Spinal cord (tissue), 9 donors: ENCODE measurements at regions not wholly inside any gene's neighbourhood (a gene's known extent, or its start where the extent isn't known, plus 50 kb on each side); places are given as distances from the start of the nearest gene placed in this dataset.

ENCODE experiments used
- DNase-seq, 6 donors: peaks; one replicate each; pipeline versions ENCODE4 v3.0.0 to v3.0.0-alpha.2; 2013 to 2015; ENCODE audit warnings: low spot score in 6 of 6, low read depth in 4 of 6
- H3K27ac ChIP-seq: one replicate; pipeline ENCODE4 v1.5.1; 2013; ENCODE audit warnings: low read depth, low read length, control low read depth
- H3K27me3 ChIP-seq: one replicate; pipeline ENCODE4 v1.6.1; 2013; ENCODE audit warnings: low read length; ENCODE audit not compliant: control insufficient read depth, insufficient read depth
- H3K36me3 ChIP-seq: one replicate; pipeline ENCODE4 v1.6.1; 2013; ENCODE audit warnings: low read length; ENCODE audit not compliant: control insufficient read depth, insufficient read depth
- H3K4me1 ChIP-seq: one replicate; pipeline ENCODE4 v1.6.1; 2013; ENCODE audit warnings: low read length; ENCODE audit not compliant: control insufficient read depth, insufficient read depth
- H3K4me3 ChIP-seq: one replicate; pipeline ENCODE4 v1.5.1; 2013; ENCODE audit warnings: low read depth, low read length, control low read depth
- H3K9me3 ChIP-seq: one replicate; pipeline ENCODE4 v1.6.1; 2013; ENCODE audit warnings: low read length; ENCODE audit not compliant: control insufficient read depth, insufficient read depth
- WGBS: methylation state at CpG from one replicate; pipeline ENCODE4 v1.1.5; 2013; ENCODE audit warnings: missing lambda C conversion rate; ENCODE audit not compliant: insufficient coverage; 5-methylcytosine and 5-hydroxymethylcytosine counted together
- donor health status: healthy.

DNA sequence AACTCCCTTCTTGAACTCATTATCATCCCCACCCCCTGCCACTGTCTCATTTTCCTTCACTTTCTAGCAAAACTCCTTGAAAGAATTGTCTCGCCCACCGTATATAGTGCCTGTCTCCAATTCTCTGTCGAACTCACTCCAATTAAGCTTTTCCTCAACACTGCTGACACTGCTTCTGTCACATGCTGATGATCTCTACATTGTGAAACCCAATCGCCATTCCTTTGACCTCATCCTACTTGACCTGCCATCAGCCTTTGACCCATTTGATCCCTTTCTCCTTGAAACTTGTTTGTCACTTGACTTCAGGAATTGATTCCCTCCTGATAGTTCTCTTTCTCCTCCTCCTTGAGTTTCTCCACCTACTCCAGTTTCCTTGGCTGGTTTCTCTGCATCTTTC is 54.8 kb downstream of the CCDC71L start:
- Histone ChIP-seq H3K27me3 (no peaks in the 10 kb centered on the region), H3K36me3 (no peaks in the 10 kb centered on the region), H3K4me3 (no peak overlapping the region), H3K27ac (no peak overlapping the region), H3K4me1 (no peaks in the 10 kb centered on the region), H3K9me3 (no peaks in the 10 kb centered on the region)
- 94% methylated on average over 4 of the region's 4 CpGs for WGBS
- no peak for DNase-seq

DNA sequence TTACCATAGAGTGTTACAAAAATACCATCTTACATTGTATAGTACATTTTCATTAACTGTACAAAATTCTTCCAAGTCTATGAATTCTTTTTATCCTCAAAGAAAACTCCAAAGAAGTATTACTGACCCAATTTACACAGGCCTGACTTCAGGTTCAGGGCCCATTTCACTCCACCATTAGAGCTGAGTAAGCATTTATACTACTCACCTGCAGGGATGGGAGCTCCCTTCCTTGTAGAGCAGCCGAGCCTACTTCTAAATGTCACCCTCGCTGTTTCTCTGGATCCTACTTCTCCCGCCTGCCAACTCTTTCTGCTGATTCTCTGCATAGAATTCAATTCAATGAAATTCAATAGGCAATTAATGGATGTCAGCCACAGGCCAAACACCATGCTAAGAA is 56.0 kb downstream of the CCDC71L start:
- H3K27me3 ChIP-seq: no peaks in the 10 kb centered on the region
- H3K27ac ChIP-seq: no peak overlapping the region
- no peaks in the 10 kb centered on the region for H3K9me3 ChIP-seq
- 67% methylated on average over 3 of the region's 3 CpGs for WGBS
- no peak overlapping the region for H3K4me3 ChIP-seq
- no peaks in the 10 kb centered on the region for H3K36me3 ChIP-seq
- peak in 1 of 6 donors; percentile 4 for DNase-seq
- H3K4me1 ChIP-seq: no peaks in the 10 kb centered on the region

DNA sequence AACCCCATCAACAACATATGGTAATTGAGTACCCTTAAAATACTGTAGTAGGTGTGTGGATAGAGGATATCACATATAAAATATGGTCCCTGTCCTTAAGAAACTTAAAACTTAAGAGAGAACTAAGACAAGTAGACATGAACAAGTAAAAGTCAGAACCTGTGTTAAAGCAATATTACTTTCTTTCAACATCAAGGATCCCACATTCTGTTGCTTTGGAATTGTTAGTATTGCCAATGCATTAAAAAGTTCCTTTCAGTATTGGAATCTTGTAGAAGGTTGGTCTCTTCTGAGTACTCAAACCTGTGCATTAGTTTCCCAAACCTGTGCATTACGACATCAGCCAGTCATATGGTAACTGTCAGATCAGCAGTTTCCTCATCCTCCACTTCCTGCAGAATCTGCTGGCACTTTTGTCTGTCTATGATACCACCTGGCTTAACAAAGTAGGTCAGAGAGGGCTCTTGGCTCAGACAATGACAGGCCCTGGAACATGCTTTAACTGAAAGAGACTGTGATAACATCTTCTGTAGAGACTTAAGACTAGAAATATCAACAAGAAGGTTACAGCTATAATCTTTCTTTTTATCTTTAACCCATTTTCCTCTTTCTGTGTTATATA is 56.5 kb downstream of the CCDC71L start:
- Histone ChIP-seq H3K4me3 (no peak overlapping the region), H3K4me1 (no peaks in the 10 kb centered on the region), H3K27me3 (no peaks in the 10 kb centered on the region), H3K36me3 (no peaks in the 10 kb centered on the region), H3K9me3 (no peaks in the 10 kb centered on the region), H3K27ac (no peak overlapping the region)
- no peak for DNase-seq
- 100% methylated on average over 1 of the region's 1 CpG for WGBS

DNA sequence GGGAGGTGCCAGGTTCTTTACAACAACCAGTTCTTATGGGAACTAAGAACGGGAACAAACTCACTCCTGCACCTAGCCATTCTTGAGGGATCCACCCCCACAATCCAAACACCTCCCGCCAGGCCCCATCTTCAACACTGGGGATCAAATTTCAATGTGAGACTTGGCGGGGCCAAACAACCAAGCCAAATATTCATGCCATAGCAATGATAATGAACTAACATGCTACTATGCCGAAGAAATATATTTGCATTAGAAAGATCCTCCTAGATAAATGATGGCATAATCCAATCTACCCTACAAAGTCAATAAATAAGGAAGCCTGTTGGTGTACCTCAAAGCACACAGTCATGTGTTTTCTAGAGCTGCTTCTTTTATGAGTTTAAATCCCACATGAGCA is 57.6 kb downstream of the CCDC71L start:
- no peaks in the 10 kb centered on the region for H3K9me3 ChIP-seq
- H3K4me1 ChIP-seq: no peaks in the 10 kb centered on the region
- no peaks in the 10 kb centered on the region for H3K27me3 ChIP-seq
- 100% methylated on average over 1 of the region's 4 CpGs for WGBS
- DNase-seq: no peak
- no peak overlapping the region for H3K4me3 ChIP-seq
- H3K36me3 ChIP-seq: no peaks in the 10 kb centered on the region
- H3K27ac ChIP-seq: no peak overlapping the region

DNA sequence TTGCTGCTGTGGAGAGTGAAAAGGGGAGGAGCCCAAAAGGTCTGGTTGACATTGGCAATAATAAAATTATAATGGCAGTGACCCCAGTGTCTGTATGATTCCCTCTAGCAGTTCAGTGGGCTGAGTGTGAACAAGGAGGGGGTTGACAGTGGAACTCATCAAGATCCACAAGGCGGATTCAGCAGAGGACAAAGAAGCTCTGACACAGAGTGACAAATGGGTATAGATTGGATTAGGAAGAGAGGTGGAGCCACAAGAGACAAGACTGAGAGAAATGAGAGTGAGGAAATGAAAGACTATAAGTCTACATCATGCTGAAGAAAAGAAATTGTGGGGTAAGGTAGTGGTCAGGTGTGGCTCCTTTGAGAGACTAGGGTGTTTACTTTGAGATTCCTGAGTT is 58.9 kb downstream of the CCDC71L start:
- Histone ChIP-seq H3K4me1 (no peaks in the 10 kb centered on the region), H3K27ac (no peak overlapping the region), H3K9me3 (no peaks in the 10 kb centered on the region), H3K27me3 (no peaks in the 10 kb centered on the region), H3K4me3 (no peak overlapping the region), H3K36me3 (no peaks in the 10 kb centered on the region)
- 55% methylated on average over 1 of the region's 1 CpG for WGBS
- no peak for DNase-seq

DNA sequence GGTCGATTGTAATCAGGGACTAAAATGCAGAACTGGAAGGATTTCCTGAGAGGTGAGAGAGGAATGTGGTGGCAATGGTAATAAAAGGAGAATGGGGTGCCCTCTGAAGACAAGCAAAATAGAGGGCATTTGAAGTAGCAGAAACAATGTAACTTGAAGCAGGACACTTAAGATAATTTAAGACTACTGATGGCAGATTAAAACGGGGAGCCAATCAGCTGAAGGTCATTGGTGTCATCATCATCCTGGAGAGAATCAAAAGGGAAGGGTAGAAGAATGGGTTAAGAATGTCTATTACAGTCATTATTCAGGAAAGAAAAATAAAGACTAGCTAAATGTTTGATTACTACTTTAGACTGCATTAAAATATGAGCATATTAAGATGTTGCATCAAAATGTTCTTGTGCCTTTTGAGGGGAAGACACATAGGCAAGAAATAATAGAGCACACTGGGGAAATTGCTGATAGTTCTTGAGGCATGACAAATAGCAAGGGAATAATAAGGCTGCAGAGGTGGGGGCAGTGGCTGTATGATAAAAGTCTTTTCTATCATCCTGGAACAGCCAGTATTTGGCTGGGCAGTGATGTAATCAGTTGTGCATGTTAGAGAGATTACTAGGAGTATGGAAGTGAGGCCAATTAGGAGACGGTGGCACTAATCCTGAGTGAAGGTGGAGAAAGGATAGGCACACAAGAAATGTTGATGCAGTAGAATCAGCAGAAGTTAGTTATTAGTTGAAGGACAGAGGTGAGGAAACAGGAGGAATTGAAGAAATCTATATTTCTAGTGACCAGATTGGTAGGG is 60.2 kb downstream of the CCDC71L start:
- Histone ChIP-seq H3K4me3 (no peak overlapping the region), H3K4me1 (no peaks in the 10 kb centered on the region), H3K36me3 (no peaks in the 10 kb centered on the region), H3K27ac (no peak overlapping the region), H3K27me3 (no peaks in the 10 kb centered on the region), H3K9me3 (no peaks in the 10 kb centered on the region)
- 80% methylated on average over 3 of the region's 3 CpGs for WGBS
- DNase-seq: no peak

DNA sequence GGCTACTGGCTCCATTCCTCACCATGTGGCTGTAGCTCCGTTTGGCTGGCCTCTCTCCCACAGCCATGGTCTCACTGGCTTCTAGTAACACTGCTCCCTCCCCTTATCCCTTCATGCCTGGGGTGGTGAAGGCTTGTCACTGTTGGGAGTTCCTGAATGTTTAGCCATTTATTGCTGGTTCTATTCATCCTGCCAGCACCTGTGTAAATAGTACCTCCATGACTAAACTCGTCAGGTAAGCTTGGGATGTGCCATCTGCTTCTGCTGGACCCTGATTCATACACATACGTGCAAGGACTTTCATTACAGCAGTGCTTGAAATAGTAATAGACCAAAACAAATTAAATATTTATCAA is 61.6 kb downstream of the CCDC71L start:
- Histone ChIP-seq H3K27me3 (no peaks in the 10 kb centered on the region), H3K9me3 (no peaks in the 10 kb centered on the region), H3K4me3 (no peak overlapping the region), H3K4me1 (no peaks in the 10 kb centered on the region), H3K36me3 (no peaks in the 10 kb centered on the region), H3K27ac (no peak overlapping the region)
- no CpG with 5 or more reads among the region's 3 CpGs for WGBS
- peak in 1 of 6 donors; percentile 4 for DNase-seq

DNA sequence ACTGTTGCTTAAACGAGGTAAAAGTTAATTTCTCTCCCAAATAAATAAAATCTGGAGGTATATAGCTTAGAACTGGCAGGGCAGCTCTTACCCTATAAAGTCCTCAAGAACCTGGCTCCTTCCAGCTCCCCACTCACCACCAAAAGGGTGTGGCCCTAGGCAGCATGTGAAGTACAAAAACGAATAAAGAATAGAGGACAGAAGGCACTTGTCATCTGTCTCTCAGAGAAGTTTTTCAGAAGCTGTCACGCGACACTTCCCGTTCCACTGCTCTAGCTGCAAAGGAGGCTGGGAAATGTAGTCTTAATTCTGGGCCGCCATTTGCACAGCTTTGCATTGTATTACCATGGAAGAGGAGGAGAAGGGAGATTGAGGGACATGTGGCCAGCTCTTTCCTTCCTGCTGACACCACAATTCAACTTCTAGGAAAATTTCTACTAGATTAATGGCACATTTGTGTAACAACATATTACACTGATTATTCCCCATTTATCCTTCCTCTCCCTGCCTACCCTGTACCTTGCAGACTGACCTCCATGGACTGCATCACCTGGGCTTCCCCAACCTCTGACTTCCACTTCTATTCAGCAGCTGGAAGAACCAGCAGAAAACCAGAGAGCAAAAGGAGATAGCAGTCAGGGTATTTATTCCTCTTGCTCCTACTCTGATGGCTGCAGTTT is 62.2 kb downstream of the CCDC71L start:
- no peak overlapping the region for H3K27ac ChIP-seq
- H3K36me3 ChIP-seq: no peaks in the 10 kb centered on the region
- H3K4me1 ChIP-seq: no peaks in the 10 kb centered on the region
- peak overlapping the region; percentile 22 for H3K4me3 ChIP-seq
- H3K27me3 ChIP-seq: no peaks in the 10 kb centered on the region
- 3% methylated on average over 5 of the region's 6 CpGs for WGBS
- no peaks in the 10 kb centered on the region for H3K9me3 ChIP-seq
- peak; percentile 15 to 88 (median 44) for DNase-seq

DNA sequence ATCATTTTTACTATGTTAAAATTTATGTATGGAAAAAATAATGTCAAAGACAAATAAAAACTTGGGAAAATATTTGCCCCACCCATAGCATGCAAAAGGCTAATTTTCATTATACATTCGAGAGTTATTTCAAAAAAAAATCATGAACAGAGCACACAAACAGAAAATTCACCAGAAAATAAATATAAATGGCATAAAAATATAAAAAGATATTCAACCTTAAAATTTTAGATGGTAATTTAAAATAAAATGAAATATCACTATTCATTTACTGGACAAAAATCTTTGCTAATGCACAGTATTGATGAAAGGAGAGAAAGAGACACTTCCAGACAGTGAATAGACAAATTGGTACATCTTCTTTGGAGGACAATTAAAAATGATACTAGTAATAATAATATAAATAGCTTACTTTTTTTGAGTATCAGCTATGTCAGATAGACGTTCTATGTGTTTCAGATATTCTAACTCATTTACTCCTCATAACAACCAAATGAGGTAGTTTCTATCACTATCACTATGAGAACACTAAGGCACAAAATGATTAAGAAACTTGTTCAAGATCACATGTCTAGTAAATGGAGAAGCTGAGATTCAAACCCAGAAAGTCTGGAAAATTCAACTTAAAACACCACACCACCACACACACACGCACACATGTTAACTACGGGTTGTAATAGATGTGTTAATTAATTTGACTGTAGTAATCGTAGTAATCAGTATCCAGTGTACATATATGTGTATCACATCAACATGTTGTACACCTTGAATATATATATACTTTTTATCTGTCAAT is 63.0 kb downstream of the CCDC71L start:
- no CpG with 5 or more reads among the region's 5 CpGs for WGBS
- Histone ChIP-seq H3K4me1 (no peaks in the 10 kb centered on the region), H3K27me3 (no peaks in the 10 kb centered on the region), H3K36me3 (no peaks in the 10 kb centered on the region), H3K4me3 (no peak overlapping the region), H3K27ac (no peak overlapping the region), H3K9me3 (no peaks in the 10 kb centered on the region)
- DNase-seq: no peak
